ENCODE measurements at regions not wholly inside any gene's neighbourhood (a gene's known extent, or its start where the extent isn't known, plus 50 kb on each side); places are given as distances from the start of the nearest gene placed in this dataset.
A peak's percentile ranks its signal among the peaks of the same experiment; 100 is the strongest.

GRCh38 chr6:22631091-22631490 lies 61.7 kb downstream of the HDGFL1 start:
- Histone ChIP-seq H3K14ac (ENCODE audit: low read length in 2 of 2) (no peak overlapping the region), H2BK120ac (ENCODE audit: low read depth, low read length) (no peak overlapping the region)

GRCh38 chr6:22632581-22633145 lies 63.3 kb downstream of the HDGFL1 start:
- no peak overlapping the region for H3K27ac ChIP-seq (ENCODE audit: low read length, poor library complexity, severe bottlenecking)
- H3K4me2 ChIP-seq (ENCODE audit: low read length, poor library complexity, severe bottlenecking) = no peak overlapping the region
- no peaks in the 10 kb centered on the region for H3K27me3 ChIP-seq (ENCODE audit: control insufficient read depth in 1 of 2, insufficient read depth in 1 of 2, low read length in 2 of 2)
- no peaks in the 10 kb centered on the region for H3K36me3 ChIP-seq (ENCODE audit: control insufficient read depth in 1 of 2, insufficient read depth in 2 of 2, low read depth in 1 of 2, low read length in 2 of 2)
- no peak overlapping the region for H3K23ac ChIP-seq (ENCODE audit: low read length in 2 of 2)
- 78% methylated on average over 2 of the region's 2 CpGs for WGBS
- DNase-seq = no peak
- no peak overlapping the region for H4K8ac ChIP-seq (ENCODE audit: low read length)
- H2AK5ac ChIP-seq (ENCODE audit: low read length, severe bottlenecking) = no peak overlapping the region
- no peak overlapping the region for H3K9ac ChIP-seq (ENCODE audit: low read length)
- no peak overlapping the region for H2BK5ac ChIP-seq (ENCODE audit: low read depth, low read length, poor library complexity, severe bottlenecking)
- H2AFZ ChIP-seq (ENCODE audit: low read depth, low read length) = no peak overlapping the region
- H2BK120ac ChIP-seq (ENCODE audit: low read depth, low read length) = no peak overlapping the region
- H2BK12ac ChIP-seq (ENCODE audit: low read length in 2 of 2) = no peak overlapping the region
- no peak overlapping the region for H3K18ac ChIP-seq (ENCODE audit: low read depth in 1 of 2, low read length in 2 of 2)
- no peak overlapping the region for H3K4me3 ChIP-seq (ENCODE audit: insufficient read depth in 1 of 2, low read depth in 1 of 2, low read length in 2 of 2)
- peaks cover 6% of the 10 kb centered on the region for H3K9me3 ChIP-seq (ENCODE audit: control insufficient read depth, low read length)
- H3K14ac ChIP-seq (ENCODE audit: low read length in 2 of 2) = no peak overlapping the region
- H3K4me1 ChIP-seq (ENCODE audit: control insufficient read depth, insufficient read depth, low read depth, low read length) = no peaks in the 10 kb centered on the region
- H3K79me1 ChIP-seq (replicated peaks; ENCODE audit: low read length, poor library complexity, severe bottlenecking) = no peaks in the 10 kb centered on the region
- H2BK15ac ChIP-seq (ENCODE audit: low read depth, poor library complexity, severe bottlenecking) = no peak overlapping the region
- H3K4ac ChIP-seq (ENCODE audit: low read depth in 1 of 2, low read length in 2 of 2) = no peak overlapping the region
- H4K91ac ChIP-seq (ENCODE audit: low read length) = no peak overlapping the region

More at GRCh38 chr6:22631091-22631490, 61.7 kb downstream of the HDGFL1 start:
- 35% methylated on average over 2 of the region's 2 CpGs for WGBS
- Histone ChIP-seq H4K91ac (ENCODE audit: low read length) (no peak overlapping the region), H4K8ac (ENCODE audit: low read length) (no peak overlapping the region), H3K36me3 (ENCODE audit: control insufficient read depth in 1 of 2, insufficient read depth in 2 of 2, low read depth in 1 of 2, low read length in 2 of 2) (no peaks in the 10 kb centered on the region), H3K4ac (ENCODE audit: low read depth in 1 of 2, low read length in 2 of 2) (no peak overlapping the region), H3K4me1 (ENCODE audit: control insufficient read depth, insufficient read depth, low read depth, low read length) (no peaks in the 10 kb centered on the region), H3K9me3 (ENCODE audit: control insufficient read depth, low read length) (peaks cover 9% of the 10 kb centered on the region), H3K79me1 (replicated peaks; ENCODE audit: low read length, poor library complexity, severe bottlenecking) (no peaks in the 10 kb centered on the region), H2BK15ac (ENCODE audit: low read depth, poor library complexity, severe bottlenecking) (no peak overlapping the region), H3K18ac (ENCODE audit: low read depth in 1 of 2, low read length in 2 of 2) (no peak overlapping the region), H3K27me3 (ENCODE audit: control insufficient read depth in 1 of 2, insufficient read depth in 1 of 2, low read length in 2 of 2) (no peaks in the 10 kb centered on the region), H3K4me3 (ENCODE audit: insufficient read depth in 1 of 2, low read depth in 1 of 2, low read length in 2 of 2) (no peak overlapping the region), H3K27ac (ENCODE audit: low read length, poor library complexity, severe bottlenecking) (no peak overlapping the region), H2AK5ac (ENCODE audit: low read length, severe bottlenecking) (no peak overlapping the region), H3K4me2 (ENCODE audit: low read length, poor library complexity, severe bottlenecking) (no peak overlapping the region), H3K9ac (ENCODE audit: low read length) (no peak overlapping the region), H2BK12ac (ENCODE audit: low read length in 2 of 2) (no peak overlapping the region), H2AFZ (ENCODE audit: low read depth, low read length) (no peak overlapping the region), H2BK5ac (ENCODE audit: low read depth, low read length, poor library complexity, severe bottlenecking) (no peak overlapping the region), H3K23ac (ENCODE audit: low read length in 2 of 2) (no peak overlapping the region)
- DNase-seq = peak; percentile 32

GRCh38 chr6:22636452-22636851 lies 67.1 kb downstream of the HDGFL1 start:
- Histone ChIP-seq H3K4me3 (ENCODE audit: insufficient read depth in 1 of 2, low read depth in 1 of 2, low read length in 2 of 2) (no peak overlapping the region), H4K91ac (ENCODE audit: low read length) (no peak overlapping the region), H3K9me3 (ENCODE audit: control insufficient read depth, low read length) (peaks cover 5% of the 10 kb centered on the region), H2BK12ac (ENCODE audit: low read length in 2 of 2) (no peak overlapping the region), H2BK120ac (ENCODE audit: low read depth, low read length) (no peak overlapping the region), H3K4me2 (ENCODE audit: low read length, poor library complexity, severe bottlenecking) (no peak overlapping the region), H3K79me1 (replicated peaks; ENCODE audit: low read length, poor library complexity, severe bottlenecking) (no peaks in the 10 kb centered on the region), H3K36me3 (ENCODE audit: control insufficient read depth in 1 of 2, insufficient read depth in 2 of 2, low read depth in 1 of 2, low read length in 2 of 2) (no peaks in the 10 kb centered on the region), H3K4ac (ENCODE audit: low read depth in 1 of 2, low read length in 2 of 2) (no peak overlapping the region), H3K9ac (ENCODE audit: low read length) (no peak overlapping the region), H3K4me1 (ENCODE audit: control insufficient read depth, insufficient read depth, low read depth, low read length) (no peaks in the 10 kb centered on the region), H2BK15ac (ENCODE audit: low read depth, poor library complexity, severe bottlenecking) (no peak overlapping the region), H3K23ac (ENCODE audit: low read length in 2 of 2) (no peak overlapping the region), H2AK5ac (ENCODE audit: low read length, severe bottlenecking) (no peak overlapping the region), H4K8ac (ENCODE audit: low read length) (no peak overlapping the region), H2BK5ac (ENCODE audit: low read depth, low read length, poor library complexity, severe bottlenecking) (no peak overlapping the region), H3K27me3 (ENCODE audit: control insufficient read depth in 1 of 2, insufficient read depth in 1 of 2, low read length in 2 of 2) (no peaks in the 10 kb centered on the region), H3K27ac (ENCODE audit: low read length, poor library complexity, severe bottlenecking) (no peak overlapping the region), H3K14ac (ENCODE audit: low read length in 2 of 2) (no peak overlapping the region), H3K18ac (ENCODE audit: low read depth in 1 of 2, low read length in 2 of 2) (no peak overlapping the region), H2AFZ (ENCODE audit: low read depth, low read length) (no peak overlapping the region)
- DNase-seq = no peak
- 74% methylated on average over 4 of the region's 4 CpGs for WGBS

GRCh38 chr6:22637782-22638181 lies 68.4 kb downstream of the HDGFL1 start:
- no peak overlapping the region for H2AFZ ChIP-seq (ENCODE audit: low read depth, low read length)
- H3K18ac ChIP-seq (ENCODE audit: low read depth in 1 of 2, low read length in 2 of 2) = no peak overlapping the region
- H3K4ac ChIP-seq (ENCODE audit: low read depth in 1 of 2, low read length in 2 of 2) = no peak overlapping the region
- no peak overlapping the region for H4K91ac ChIP-seq (ENCODE audit: low read length)
- H3K9ac ChIP-seq (ENCODE audit: low read length) = no peak overlapping the region
- no peaks in the 10 kb centered on the region for H3K36me3 ChIP-seq (ENCODE audit: control insufficient read depth in 1 of 2, insufficient read depth in 2 of 2, low read depth in 1 of 2, low read length in 2 of 2)
- H3K27ac ChIP-seq (ENCODE audit: low read length, poor library complexity, severe bottlenecking) = no peak overlapping the region
- no peak overlapping the region for H3K4me3 ChIP-seq (ENCODE audit: insufficient read depth in 1 of 2, low read depth in 1 of 2, low read length in 2 of 2)
- H2AK5ac ChIP-seq (ENCODE audit: low read length, severe bottlenecking) = no peak overlapping the region
- H3K79me1 ChIP-seq (replicated peaks; ENCODE audit: low read length, poor library complexity, severe bottlenecking) = no peaks in the 10 kb centered on the region
- H3K14ac ChIP-seq (ENCODE audit: low read length in 2 of 2) = peak overlapping the region in 1 of 2 experiments; percentile 48
- DNase-seq = no peak
- no peak overlapping the region for H2BK15ac ChIP-seq (ENCODE audit: low read depth, poor library complexity, severe bottlenecking)
- no peaks in the 10 kb centered on the region for H3K4me1 ChIP-seq (ENCODE audit: control insufficient read depth, insufficient read depth, low read depth, low read length)
- WGBS = 95% methylated on average over 6 of the region's 6 CpGs
- no peak overlapping the region for H3K23ac ChIP-seq (ENCODE audit: low read length in 2 of 2)
- no peak overlapping the region for H2BK12ac ChIP-seq (ENCODE audit: low read length in 2 of 2)
- no peaks in the 10 kb centered on the region for H3K27me3 ChIP-seq (ENCODE audit: control insufficient read depth in 1 of 2, insufficient read depth in 1 of 2, low read length in 2 of 2)
- no peak overlapping the region for H2BK5ac ChIP-seq (ENCODE audit: low read depth, low read length, poor library complexity, severe bottlenecking)
- H3K4me2 ChIP-seq (ENCODE audit: low read length, poor library complexity, severe bottlenecking) = no peak overlapping the region
- H2BK120ac ChIP-seq (ENCODE audit: low read depth, low read length) = no peak overlapping the region
- peaks cover 5% of the 10 kb centered on the region for H3K9me3 ChIP-seq (ENCODE audit: control insufficient read depth, low read length)
- no peak overlapping the region for H4K8ac ChIP-seq (ENCODE audit: low read length)
